ENCODE measurements at regions not wholly inside any gene's neighbourhood (a gene's known extent, or its start where the extent isn't known, plus 50 kb on each side); places are given as distances from the start of the nearest gene placed in this dataset.

DNA sequence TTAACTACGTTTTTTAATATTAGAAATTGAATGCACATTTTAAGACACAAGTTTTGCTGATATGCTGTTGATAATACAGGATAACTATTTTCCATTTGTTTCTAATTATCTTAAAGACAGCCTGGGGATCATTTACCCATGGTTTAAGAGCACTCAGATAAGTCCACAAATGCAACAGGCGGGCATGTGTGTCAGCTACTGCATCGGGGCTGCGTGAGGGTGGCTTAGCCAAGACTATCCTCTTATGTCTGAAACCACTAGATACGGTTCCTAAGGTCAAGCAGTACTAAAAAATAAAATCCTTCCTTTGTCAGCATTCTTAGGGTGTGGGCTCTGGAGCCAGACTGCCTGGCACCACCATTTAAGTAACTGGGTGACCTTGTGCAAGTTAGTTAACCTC, 254.8 kb downstream of the SATB2 start:
- TF ChIP-seq, protein P1, sequence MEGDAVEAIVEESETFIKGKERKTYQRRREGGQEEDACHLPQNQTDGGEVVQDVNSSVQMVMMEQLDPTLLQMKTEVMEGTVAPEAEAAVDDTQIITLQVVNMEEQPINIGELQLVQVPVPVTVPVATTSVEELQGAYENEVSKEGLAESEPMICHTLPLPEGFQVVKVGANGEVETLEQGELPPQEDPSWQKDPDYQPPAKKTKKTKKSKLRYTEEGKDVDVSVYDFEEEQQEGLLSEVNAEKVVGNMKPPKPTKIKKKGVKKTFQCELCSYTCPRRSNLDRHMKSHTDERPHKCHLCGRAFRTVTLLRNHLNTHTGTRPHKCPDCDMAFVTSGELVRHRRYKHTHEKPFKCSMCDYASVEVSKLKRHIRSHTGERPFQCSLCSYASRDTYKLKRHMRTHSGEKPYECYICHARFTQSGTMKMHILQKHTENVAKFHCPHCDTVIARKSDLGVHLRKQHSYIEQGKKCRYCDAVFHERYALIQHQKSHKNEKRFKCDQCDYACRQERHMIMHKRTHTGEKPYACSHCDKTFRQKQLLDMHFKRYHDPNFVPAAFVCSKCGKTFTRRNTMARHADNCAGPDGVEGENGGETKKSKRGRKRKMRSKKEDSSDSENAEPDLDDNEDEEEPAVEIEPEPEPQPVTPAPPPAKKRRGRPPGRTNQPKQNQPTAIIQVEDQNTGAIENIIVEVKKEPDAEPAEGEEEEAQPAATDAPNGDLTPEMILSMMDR (conservative IDR thresholded peaks at IDR 0.05), result no peak
- TF ChIP-seq EZH2 (IDR thresholded peaks at IDR 0.05; ENCODE audit: low read depth), result no peak

Data from PC-9 (cell line).